ENCODE measurements at regions not wholly inside any gene's neighbourhood (a gene's known extent, or its start where the extent isn't known, plus 50 kb on each side); places are given as distances from the start of the nearest gene placed in this dataset.
"Not testable (repeated sequence)": the region's sequence is repeated elsewhere in the genome, so short reads cannot be mapped to it uniquely, and the experiment has no call there.

DNA sequence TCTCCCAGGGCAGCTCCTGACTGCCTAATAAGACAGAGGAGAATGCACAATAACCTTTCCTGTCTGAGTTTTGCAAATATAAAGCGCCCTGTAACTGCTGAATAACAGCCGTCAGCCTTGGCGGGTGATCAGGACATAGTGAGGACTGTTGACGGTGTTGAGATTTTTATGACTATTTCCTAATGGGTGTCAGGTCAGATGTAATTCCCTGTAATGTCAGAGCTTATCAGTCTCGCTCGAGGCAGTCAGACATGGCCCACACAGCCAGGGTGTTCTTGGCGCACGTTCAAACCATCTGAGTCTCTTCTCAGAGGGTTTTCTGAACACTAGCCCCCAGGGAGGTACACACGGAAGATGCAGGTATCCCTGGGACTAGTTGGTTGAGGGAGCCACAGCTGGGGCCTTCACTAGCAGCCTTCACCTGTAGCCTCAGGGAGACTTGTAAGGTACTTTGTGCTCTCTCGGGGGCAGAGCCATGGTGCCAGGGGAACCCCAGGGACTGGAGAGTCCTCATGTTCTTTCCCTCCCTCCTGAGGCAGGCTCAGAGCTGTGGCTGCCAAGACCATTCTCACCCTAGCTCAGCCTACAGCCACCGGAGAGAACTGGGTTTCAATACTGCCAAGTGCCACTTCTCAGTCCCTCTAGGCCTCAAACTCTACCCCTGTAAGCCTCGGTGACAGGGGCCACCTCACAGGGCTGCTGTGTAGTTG is 213.1 kb downstream of the UQCRFS1 start:
- Histone ChIP-seq H3K4me3 (no peak overlapping the region), H3K4me1 (peaks cover 34% of the 10 kb centered on the region), H3K27me3 (no peaks in the 10 kb centered on the region), H3K36me3 (no peaks in the 10 kb centered on the region), H3K9me3 (no peaks in the 10 kb centered on the region), H3K27ac (peak overlapping the region; percentile 76)
- intact Hi-C loops (cut with DNase I), result loop anchor here (10.0 kb wide), 1 partner anchor 95 kb away; no protein-coding TSS in a partner anchor
- no peak for TF ChIP-seq POLR2AphosphoS5 (IDR thresholded peaks at IDR 0.05; ENCODE audit: insufficient read depth in 1 of 2, low read depth in 1 of 2)
- TF ChIP-seq POLR2A (IDR thresholded peaks at IDR 0.05), result no peak
- TF ChIP-seq, protein P1, sequence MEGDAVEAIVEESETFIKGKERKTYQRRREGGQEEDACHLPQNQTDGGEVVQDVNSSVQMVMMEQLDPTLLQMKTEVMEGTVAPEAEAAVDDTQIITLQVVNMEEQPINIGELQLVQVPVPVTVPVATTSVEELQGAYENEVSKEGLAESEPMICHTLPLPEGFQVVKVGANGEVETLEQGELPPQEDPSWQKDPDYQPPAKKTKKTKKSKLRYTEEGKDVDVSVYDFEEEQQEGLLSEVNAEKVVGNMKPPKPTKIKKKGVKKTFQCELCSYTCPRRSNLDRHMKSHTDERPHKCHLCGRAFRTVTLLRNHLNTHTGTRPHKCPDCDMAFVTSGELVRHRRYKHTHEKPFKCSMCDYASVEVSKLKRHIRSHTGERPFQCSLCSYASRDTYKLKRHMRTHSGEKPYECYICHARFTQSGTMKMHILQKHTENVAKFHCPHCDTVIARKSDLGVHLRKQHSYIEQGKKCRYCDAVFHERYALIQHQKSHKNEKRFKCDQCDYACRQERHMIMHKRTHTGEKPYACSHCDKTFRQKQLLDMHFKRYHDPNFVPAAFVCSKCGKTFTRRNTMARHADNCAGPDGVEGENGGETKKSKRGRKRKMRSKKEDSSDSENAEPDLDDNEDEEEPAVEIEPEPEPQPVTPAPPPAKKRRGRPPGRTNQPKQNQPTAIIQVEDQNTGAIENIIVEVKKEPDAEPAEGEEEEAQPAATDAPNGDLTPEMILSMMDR (IDR thresholded peaks at IDR 0.05), result no peak
- no peak for DNase-seq (ENCODE audit: extremely low spot score in 2 of 2)

DNA sequence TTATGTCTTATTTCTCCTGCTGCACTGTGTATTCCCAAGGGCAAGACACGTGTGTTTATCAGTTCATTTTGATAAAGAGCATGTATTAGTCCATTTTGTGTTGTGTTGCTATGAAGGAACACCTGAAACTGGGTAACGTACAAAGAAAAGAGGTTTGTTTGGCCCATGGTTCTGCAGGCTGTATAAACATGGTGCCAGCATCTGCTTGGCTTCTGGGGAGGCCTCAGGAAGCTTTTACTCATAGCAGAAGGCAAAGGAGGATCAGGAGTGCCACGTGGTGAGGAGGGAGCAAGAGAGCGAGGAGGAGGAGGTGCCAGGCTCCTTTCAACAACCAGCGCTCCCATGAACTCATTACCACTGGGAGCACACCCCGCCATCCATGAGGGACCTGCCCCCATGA is 214.0 kb downstream of the UQCRFS1 start:
- TF ChIP-seq, protein P1 (IDR thresholded peaks at IDR 0.05), result no peak
- TF ChIP-seq POLR2AphosphoS5 (IDR thresholded peaks at IDR 0.05; ENCODE audit: insufficient read depth in 1 of 2, low read depth in 1 of 2), result no peak
- no peak for TF ChIP-seq POLR2A (IDR thresholded peaks at IDR 0.05)
- Histone ChIP-seq H3K9me3 (no peaks in the 10 kb centered on the region), H3K4me3 (no peak overlapping the region), H3K4me1 (peaks cover 25% of the 10 kb centered on the region), H3K27ac (peak overlapping the region; percentile 76), H3K36me3 (no peaks in the 10 kb centered on the region), H3K27me3 (no peaks in the 10 kb centered on the region)
- DNase-seq (ENCODE audit: extremely low spot score in 2 of 2), result no peak
- intact Hi-C loops (cut with DNase I), result no loop called here

DNA sequence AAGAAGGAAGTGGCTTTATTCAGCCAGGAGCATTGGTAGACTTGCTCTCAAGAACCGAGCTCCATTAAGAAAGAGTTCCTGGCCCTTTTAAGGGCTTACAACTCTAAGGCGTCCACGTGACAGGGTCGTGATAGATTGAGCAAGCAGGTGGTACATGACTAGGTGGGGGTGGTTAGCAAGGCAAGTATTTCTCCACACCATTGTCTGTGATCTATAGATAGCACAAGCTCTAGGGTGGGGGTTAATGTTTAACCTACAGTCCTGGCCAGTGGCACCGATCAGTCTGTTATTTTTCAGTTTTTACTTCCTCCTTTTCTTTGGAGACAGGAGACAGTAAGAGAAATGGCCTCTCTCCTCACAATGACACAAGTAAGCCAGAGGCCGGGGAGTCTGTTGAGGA is 215.1 kb downstream of the UQCRFS1 start:
- H3K9me3 ChIP-seq; H3K27me3 ChIP-seq; DNase-seq (ENCODE audit: extremely low spot score in 2 of 2); H3K27ac ChIP-seq; H3K36me3 ChIP-seq; intact Hi-C loops (cut with DNase I); H3K4me3 ChIP-seq: not testable (repeated sequence)
- peaks cover 15% of the 10 kb centered on the region for H3K4me1 ChIP-seq

GRCh38 chr19:28990522-28990921 is 222.4 kb downstream of the UQCRFS1 start:
- Histone ChIP-seq H3K27ac (no peak overlapping the region), H3K4me1 (no peaks in the 10 kb centered on the region), H3K4me3 (no peak overlapping the region), H3K27me3 (no peaks in the 10 kb centered on the region), H3K9me3 (no peaks in the 10 kb centered on the region), H3K36me3 (no peaks in the 10 kb centered on the region)
- intact Hi-C loops (cut with DNase I), result no loop called here
- DNase-seq (ENCODE audit: extremely low spot score in 2 of 2), result no peak
- no peak for TF ChIP-seq POLR2A (IDR thresholded peaks at IDR 0.05)
- TF ChIP-seq, protein P1 (IDR thresholded peaks at IDR 0.05), result no peak
- TF ChIP-seq POLR2AphosphoS5 (IDR thresholded peaks at IDR 0.05; ENCODE audit: insufficient read depth in 1 of 2, low read depth in 1 of 2), result no peak

DNA sequence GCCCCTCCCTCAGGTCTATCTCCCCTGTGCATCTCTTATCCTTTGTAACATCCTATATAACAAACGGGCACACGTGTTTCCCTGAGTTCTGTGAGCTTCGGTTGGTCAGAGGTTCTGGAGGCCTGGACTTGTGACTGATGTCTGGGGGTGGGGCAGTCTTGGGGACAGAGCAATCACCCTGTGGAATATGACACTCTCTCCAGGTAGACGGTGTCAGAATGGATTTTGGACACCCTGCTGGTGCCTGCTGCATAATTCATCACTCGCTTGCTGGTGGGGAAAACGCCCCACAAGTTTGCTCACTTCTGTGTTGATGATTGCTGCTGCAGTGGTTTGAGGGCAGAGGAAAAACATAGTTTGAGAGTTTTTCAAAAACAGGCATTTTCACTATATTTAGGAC is 223.2 kb downstream of the UQCRFS1 start:
- Histone ChIP-seq H3K27me3 (no peaks in the 10 kb centered on the region), H3K4me1 (no peaks in the 10 kb centered on the region), H3K4me3 (no peak overlapping the region), H3K36me3 (no peaks in the 10 kb centered on the region), H3K27ac (no peak overlapping the region), H3K9me3 (no peaks in the 10 kb centered on the region)
- intact Hi-C loops (cut with DNase I), result no loop called here
- no peak for DNase-seq (ENCODE audit: extremely low spot score in 2 of 2)
- TF ChIP-seq POLR2AphosphoS5 (IDR thresholded peaks at IDR 0.05; ENCODE audit: insufficient read depth in 1 of 2, low read depth in 1 of 2) (no peak), POLR2A (IDR thresholded peaks at IDR 0.05) (no peak)
- TF ChIP-seq, protein P1 (IDR thresholded peaks at IDR 0.05), result no peak

Data from vagina (tissue), 2 donors.